ENCODE measurements at regions not wholly inside any gene's neighbourhood (a gene's known extent, or its start where the extent isn't known, plus 50 kb on each side); places are given as distances from the start of the nearest gene placed in this dataset.

DNA sequence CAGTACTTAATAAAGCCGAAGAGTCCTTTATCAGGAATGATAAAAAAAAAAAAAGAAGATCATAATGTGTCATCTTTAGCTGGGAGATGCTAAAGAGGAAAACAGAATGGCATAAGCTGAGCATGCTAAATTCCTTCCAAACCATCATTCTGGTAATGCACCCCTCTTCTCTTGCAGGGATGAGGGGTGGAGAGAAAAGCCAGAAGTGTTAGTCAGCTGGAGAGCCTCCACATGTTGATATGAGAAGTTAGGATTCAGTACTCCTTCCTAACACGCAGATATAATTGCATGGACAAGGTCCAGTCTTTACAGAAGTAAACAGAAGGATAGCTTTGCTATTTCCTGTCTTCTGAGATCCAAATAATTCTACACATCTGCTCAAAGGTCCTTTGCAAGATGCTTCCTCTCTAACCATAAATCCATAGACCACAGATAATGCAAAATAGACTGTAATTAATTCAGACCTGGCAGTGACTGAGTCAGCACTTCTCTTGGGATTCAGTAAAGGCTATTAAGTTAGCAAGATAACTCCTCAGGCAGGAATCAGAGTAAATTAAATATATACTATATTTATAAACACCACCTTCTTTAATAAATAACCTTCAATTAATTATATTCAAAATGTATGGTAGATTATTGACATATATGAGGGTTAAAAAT lies 930.0 kb upstream of the KLHL29 start:
- TF ChIP-seq, protein P1, sequence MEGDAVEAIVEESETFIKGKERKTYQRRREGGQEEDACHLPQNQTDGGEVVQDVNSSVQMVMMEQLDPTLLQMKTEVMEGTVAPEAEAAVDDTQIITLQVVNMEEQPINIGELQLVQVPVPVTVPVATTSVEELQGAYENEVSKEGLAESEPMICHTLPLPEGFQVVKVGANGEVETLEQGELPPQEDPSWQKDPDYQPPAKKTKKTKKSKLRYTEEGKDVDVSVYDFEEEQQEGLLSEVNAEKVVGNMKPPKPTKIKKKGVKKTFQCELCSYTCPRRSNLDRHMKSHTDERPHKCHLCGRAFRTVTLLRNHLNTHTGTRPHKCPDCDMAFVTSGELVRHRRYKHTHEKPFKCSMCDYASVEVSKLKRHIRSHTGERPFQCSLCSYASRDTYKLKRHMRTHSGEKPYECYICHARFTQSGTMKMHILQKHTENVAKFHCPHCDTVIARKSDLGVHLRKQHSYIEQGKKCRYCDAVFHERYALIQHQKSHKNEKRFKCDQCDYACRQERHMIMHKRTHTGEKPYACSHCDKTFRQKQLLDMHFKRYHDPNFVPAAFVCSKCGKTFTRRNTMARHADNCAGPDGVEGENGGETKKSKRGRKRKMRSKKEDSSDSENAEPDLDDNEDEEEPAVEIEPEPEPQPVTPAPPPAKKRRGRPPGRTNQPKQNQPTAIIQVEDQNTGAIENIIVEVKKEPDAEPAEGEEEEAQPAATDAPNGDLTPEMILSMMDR (IDR thresholded peaks at IDR 0.05; ENCODE audit: insufficient read depth, low read length, poor library complexity, severe bottlenecking), result no peak
- TF ChIP-seq EZH2phosphoT487 (conservative IDR thresholded peaks at IDR 0.05; ENCODE audit: low read length), result no peak
